Omental fat pad (tissue), 3 donors: ENCODE measurements at regions not wholly inside any gene's neighbourhood (a gene's known extent, or its start where the extent isn't known, plus 50 kb on each side); places are given as distances from the start of the nearest gene placed in this dataset.

ENCODE experiments used
- ATAC-seq: fragments of 150-250 bp; one replicate; pipeline ENCODE4 v1.9.1; 2016; ENCODE audit warnings: mild to moderate bottlenecking, moderate library complexity; ENCODE audit not compliant: low FRiP score
- DNase-seq: peaks from one replicate; pipeline ENCODE4 v3.0.0-alpha.2; 2019; ENCODE audit warnings: low spot score
- CTCF ChIP-seq, 3 donors: fragments of 450-650 bp; IDR thresholded peaks; one replicate each; pipeline ENCODE4 v1.5.1; 2016 to 2017; ENCODE audit warnings: antibody characterized with exemption in 3 of 3, mild to moderate bottlenecking in 3 of 3, moderate library complexity in 2 of 3

- no peak for ATAC-seq
- no peak for DNase-seq
- TF ChIP-seq CTCF (IDR thresholded peaks at IDR 0.05), result no peak
These were observed 808.3 kb downstream of the TFAP2A start for GRCh38 chr6:9606435-9607134.

GRCh38 chr6:9594746-9595145, 820.1 kb downstream of the TFAP2A start:
- no peak for DNase-seq
- no peak for ATAC-seq
- TF ChIP-seq CTCF (IDR thresholded peaks at IDR 0.05), result no peak

- TF ChIP-seq CTCF (IDR thresholded peaks at IDR 0.05), result no peak
These were observed 821.3 kb downstream of the TFAP2A start for GRCh38 chr6:9593554-9593953.

GRCh38 chr6:9583753-9584352, 831.0 kb downstream of the TFAP2A start:
- DNase-seq (no peak), ATAC-seq (no peak)
- TF ChIP-seq CTCF (IDR thresholded peaks at IDR 0.05), result no peak

More at GRCh38 chr6:9593554-9593953, 821.3 kb downstream of the TFAP2A start:
- no peak for ATAC-seq
- no peak for DNase-seq

- DNase-seq (no peak), ATAC-seq (no peak)
- TF ChIP-seq CTCF (IDR thresholded peaks at IDR 0.05), result no peak
These were observed 833.7 kb downstream of the TFAP2A start for GRCh38 chr6:9581155-9581554.

- DNase-seq (no peak), ATAC-seq (no peak)
- TF ChIP-seq CTCF (IDR thresholded peaks at IDR 0.05), result no peak
These were observed 838.4 kb downstream of the TFAP2A start for GRCh38 chr6:9576521-9576920.

GRCh38 chr6:9566096-9566495, 848.8 kb downstream of the TFAP2A start:
- DNase-seq (no peak), ATAC-seq (no peak)
- no peak for TF ChIP-seq CTCF (IDR thresholded peaks at IDR 0.05)
